T-helper 2 cell treated with Interferon-gamma antibody and Interleukin-4, amounts not matched to agents 5 μg/mL and 100 μg/mL, for 36 hours (primary cell): ENCODE measurements at regions not wholly inside any gene's neighbourhood (a gene's known extent, or its start where the extent isn't known, plus 50 kb on each side); places are given as distances from the start of the nearest gene placed in this dataset.

Experiments used
- DNase-seq: peaks from one replicate; pipeline ENCODE4 v3.0.0; 2021; ENCODE audit warnings: low spot score
- H3K27ac Mint-ChIP-seq: one replicate; pipeline ENCODE4 v1.8.0; 2021; ENCODE audit warnings: mild to moderate bottlenecking, mixed read lengths
- H3K27me3 Mint-ChIP-seq: one replicate; pipeline ENCODE4 v1.8.0; 2021; ENCODE audit warnings: low read depth, mixed read lengths
- H3K36me3 Mint-ChIP-seq: one replicate; pipeline ENCODE4 v1.8.0; 2021; ENCODE audit warnings: low read depth, mixed read lengths
- H3K4me1 Mint-ChIP-seq: one replicate; pipeline ENCODE4 v1.8.0; 2021; ENCODE audit warnings: low read depth, mixed read lengths
- H3K4me3 Mint-ChIP-seq: one replicate; pipeline ENCODE4 v1.8.0; 2022; ENCODE audit warnings: mild to moderate bottlenecking, moderate library complexity, mixed read lengths
- H3K9me3 Mint-ChIP-seq: one replicate; pipeline ENCODE4 v1.8.0; 2021; ENCODE audit warnings: mixed read lengths

- Mint-ChIP-seq H3K9me3 (peaks cover 6% of the 10 kb centered on the region), H3K27ac (no peak overlapping the region), H3K27me3 (no peaks in the 10 kb centered on the region), H3K36me3 (no peaks in the 10 kb centered on the region), H3K4me3 (no peak overlapping the region), H3K4me1 (no peaks in the 10 kb centered on the region)
- no peak for DNase-seq
Measured at GRCh38 chr3:14324224-14324944, 78.0 kb upstream of the SLC6A6 start.

- no peak for DNase-seq
- no peaks in the 10 kb centered on the region for H3K4me1 Mint-ChIP-seq
- no peaks in the 10 kb centered on the region for H3K36me3 Mint-ChIP-seq
- H3K27me3 Mint-ChIP-seq = no peaks in the 10 kb centered on the region
- H3K4me3 Mint-ChIP-seq = no peak overlapping the region
- H3K9me3 Mint-ChIP-seq = no peaks in the 10 kb centered on the region
- H3K27ac Mint-ChIP-seq = no peak overlapping the region
Measured at GRCh38 chr3:14328422-14328821, 74.0 kb upstream of the SLC6A6 start.

- Mint-ChIP-seq H3K27me3 (no peaks in the 10 kb centered on the region), H3K4me1 (no peaks in the 10 kb centered on the region), H3K27ac (no peak overlapping the region), H3K9me3 (no peaks in the 10 kb centered on the region), H3K36me3 (no peaks in the 10 kb centered on the region), H3K4me3 (no peak overlapping the region)
- no peak for DNase-seq
Measured at GRCh38 chr3:14329116-14329830, 73.1 kb upstream of the SLC6A6 start.

GRCh38 chr3:14329842-14330241 lies 72.6 kb upstream of the SLC6A6 start:
- no peak overlapping the region for H3K27ac Mint-ChIP-seq
- H3K27me3 Mint-ChIP-seq = no peaks in the 10 kb centered on the region
- no peak overlapping the region for H3K4me3 Mint-ChIP-seq
- H3K36me3 Mint-ChIP-seq = no peaks in the 10 kb centered on the region
- no peaks in the 10 kb centered on the region for H3K4me1 Mint-ChIP-seq
- H3K9me3 Mint-ChIP-seq = no peaks in the 10 kb centered on the region
- DNase-seq = no peak

- DNase-seq = no peak
- H3K4me3 Mint-ChIP-seq = no peak overlapping the region
- no peaks in the 10 kb centered on the region for H3K9me3 Mint-ChIP-seq
- H3K36me3 Mint-ChIP-seq = no peaks in the 10 kb centered on the region
- no peaks in the 10 kb centered on the region for H3K4me1 Mint-ChIP-seq
- H3K27me3 Mint-ChIP-seq = no peaks in the 10 kb centered on the region
- no peak overlapping the region for H3K27ac Mint-ChIP-seq
Measured at GRCh38 chr3:14330508-14330907, 71.9 kb upstream of the SLC6A6 start.

GRCh38 chr3:14331251-14331650 lies 71.2 kb upstream of the SLC6A6 start:
- Mint-ChIP-seq H3K4me1 (no peaks in the 10 kb centered on the region), H3K4me3 (no peak overlapping the region), H3K27ac (no peak overlapping the region), H3K27me3 (no peaks in the 10 kb centered on the region), H3K36me3 (no peaks in the 10 kb centered on the region), H3K9me3 (no peaks in the 10 kb centered on the region)
- DNase-seq = no peak

- H3K4me1 Mint-ChIP-seq = no peaks in the 10 kb centered on the region
Measured at GRCh38 chr3:14332392-14332791, 70.0 kb upstream of the SLC6A6 start.

GRCh38 chr3:14333215-14333614 lies 69.2 kb upstream of the SLC6A6 start:
- DNase-seq = no peak
- H3K4me3 Mint-ChIP-seq = no peak overlapping the region
- no peaks in the 10 kb centered on the region for H3K4me1 Mint-ChIP-seq
- no peaks in the 10 kb centered on the region for H3K9me3 Mint-ChIP-seq
- H3K36me3 Mint-ChIP-seq = no peaks in the 10 kb centered on the region
- no peaks in the 10 kb centered on the region for H3K27me3 Mint-ChIP-seq
- no peak overlapping the region for H3K27ac Mint-ChIP-seq

More at GRCh38 chr3:14332392-14332791, 70.0 kb upstream of the SLC6A6 start:
- no peak overlapping the region for H3K4me3 Mint-ChIP-seq
- no peaks in the 10 kb centered on the region for H3K9me3 Mint-ChIP-seq
- H3K36me3 Mint-ChIP-seq = no peaks in the 10 kb centered on the region
- no peak overlapping the region for H3K27ac Mint-ChIP-seq
- DNase-seq = no peak
- no peaks in the 10 kb centered on the region for H3K27me3 Mint-ChIP-seq

GRCh38 chr3:14333621-14334020 lies 68.8 kb upstream of the SLC6A6 start:
- no peak overlapping the region for H3K27ac Mint-ChIP-seq
- H3K4me3 Mint-ChIP-seq = no peak overlapping the region
- no peak for DNase-seq
- no peaks in the 10 kb centered on the region for H3K4me1 Mint-ChIP-seq
- no peaks in the 10 kb centered on the region for H3K27me3 Mint-ChIP-seq
- no peaks in the 10 kb centered on the region for H3K9me3 Mint-ChIP-seq
- no peaks in the 10 kb centered on the region for H3K36me3 Mint-ChIP-seq

- Mint-ChIP-seq H3K36me3 (no peaks in the 10 kb centered on the region), H3K9me3 (no peaks in the 10 kb centered on the region), H3K4me1 (no peaks in the 10 kb centered on the region), H3K27ac (no peak overlapping the region), H3K27me3 (no peaks in the 10 kb centered on the region), H3K4me3 (no peak overlapping the region)
- no peak for DNase-seq
Measured at GRCh38 chr3:14334136-14334535, 68.3 kb upstream of the SLC6A6 start.

- H3K27ac Mint-ChIP-seq = no peak overlapping the region
- no peak for DNase-seq
- H3K4me1 Mint-ChIP-seq = no peaks in the 10 kb centered on the region
- no peak overlapping the region for H3K4me3 Mint-ChIP-seq
- no peaks in the 10 kb centered on the region for H3K36me3 Mint-ChIP-seq
- H3K9me3 Mint-ChIP-seq = no peaks in the 10 kb centered on the region
- H3K27me3 Mint-ChIP-seq = no peaks in the 10 kb centered on the region
Measured at GRCh38 chr3:14334936-14335335, 67.5 kb upstream of the SLC6A6 start.

GRCh38 chr3:14335774-14336748 lies 66.3 kb upstream of the SLC6A6 start:
- Mint-ChIP-seq H3K36me3 (no peaks in the 10 kb centered on the region), H3K9me3 (no peaks in the 10 kb centered on the region), H3K4me1 (no peaks in the 10 kb centered on the region), H3K27ac (no peak overlapping the region), H3K4me3 (no peak overlapping the region), H3K27me3 (no peaks in the 10 kb centered on the region)
- no peak for DNase-seq

- H3K4me1 Mint-ChIP-seq = no peaks in the 10 kb centered on the region
- DNase-seq = no peak
- no peaks in the 10 kb centered on the region for H3K27me3 Mint-ChIP-seq
- no peaks in the 10 kb centered on the region for H3K9me3 Mint-ChIP-seq
- no peak overlapping the region for H3K27ac Mint-ChIP-seq
- no peaks in the 10 kb centered on the region for H3K36me3 Mint-ChIP-seq
- no peak overlapping the region for H3K4me3 Mint-ChIP-seq
Measured at GRCh38 chr3:14336749-14337598, 65.4 kb upstream of the SLC6A6 start.
